HG02973 (cell line): ENCODE measurements at regions not wholly inside any gene's neighbourhood (a gene's known extent, or its start where the extent isn't known, plus 50 kb on each side); places are given as distances from the start of the nearest gene placed in this dataset.
A peak's percentile ranks its signal among the peaks of the same experiment; 100 is the strongest.
"Not testable (repeated sequence)": the region's sequence is repeated elsewhere in the genome, so short reads cannot be mapped to it uniquely, and the experiment has no call there.

Source experiments
- ATAC-seq: cut with Tn5 transposase; IDR thresholded peaks from one replicate; pipeline ENCODE4 v1.9.1; 2021; ENCODE audit warnings: moderate library complexity; ENCODE audit not compliant: unreplicated experiment

DNA sequence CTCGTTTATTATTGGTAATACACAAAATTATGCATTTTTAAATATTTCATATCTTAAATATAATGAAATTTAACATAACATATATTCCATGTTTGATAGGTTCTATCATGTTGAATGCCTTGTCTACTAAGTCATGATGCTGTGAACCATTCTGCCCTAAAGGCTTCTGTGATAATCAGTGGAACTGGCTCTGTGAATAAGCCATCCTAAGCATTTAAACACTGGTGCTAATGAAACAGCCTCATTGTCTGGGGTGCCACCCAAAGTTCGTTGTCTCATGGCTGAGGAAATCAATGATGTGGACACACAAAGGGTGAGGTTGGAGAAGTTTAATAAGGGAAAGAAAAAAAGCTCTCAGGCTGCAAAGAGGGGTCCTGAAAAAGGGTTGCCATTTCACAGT, 264.7 kb upstream of the ZRANB2 start:
- no peak for ATAC-seq

DNA sequence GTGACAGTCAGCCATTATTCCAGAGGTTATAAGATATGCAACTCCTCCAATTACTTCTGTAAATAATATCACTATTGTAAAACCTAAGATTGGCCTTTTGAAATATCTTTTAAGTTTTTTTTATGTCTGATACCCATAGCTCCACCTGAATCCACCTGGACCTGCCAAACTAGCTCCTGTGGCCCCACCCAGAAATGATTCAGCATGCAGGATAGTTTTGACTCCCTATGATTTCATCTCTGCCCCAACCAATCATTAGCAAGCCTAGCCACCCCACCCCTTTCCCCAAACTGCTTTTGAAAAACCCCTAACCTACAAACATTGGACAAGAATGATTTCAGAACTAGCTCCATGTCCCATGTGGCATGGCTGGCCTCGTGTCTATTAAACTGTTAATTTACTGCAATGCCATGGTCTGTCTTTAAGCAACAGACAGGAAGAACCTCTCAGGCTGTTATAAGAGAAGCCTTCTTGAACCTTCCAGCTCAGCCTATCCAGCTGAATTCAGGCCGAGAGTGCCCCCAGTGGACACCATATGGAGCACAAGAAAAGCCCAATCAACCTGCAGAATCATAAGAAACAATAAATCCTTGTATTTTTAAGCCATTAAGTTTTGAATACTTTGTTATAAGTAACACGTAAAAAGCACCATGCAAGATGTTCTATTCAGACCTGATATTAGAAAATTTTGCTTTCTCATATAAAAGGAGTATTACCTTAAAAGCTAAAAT, 263.0 kb upstream of the ZRANB2 start:
- no peak for ATAC-seq

DNA sequence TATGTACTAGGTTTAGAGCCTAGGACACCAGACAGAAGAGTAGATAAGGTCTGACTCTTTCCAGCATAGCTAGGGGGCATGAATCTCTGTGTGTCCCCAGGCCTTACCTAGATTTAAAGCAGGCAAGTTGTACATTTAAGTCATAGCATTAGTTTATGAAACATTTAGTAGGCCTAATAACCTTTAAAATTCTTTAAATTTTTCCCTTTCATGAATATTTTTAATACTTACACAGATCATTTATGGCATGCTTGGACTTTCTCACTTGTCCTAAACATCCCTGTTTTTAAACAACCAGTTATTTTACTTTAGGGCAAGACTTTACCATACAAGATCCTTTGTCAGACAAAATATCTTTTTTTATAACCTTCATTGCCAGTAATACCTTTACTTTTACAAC, 258.4 kb upstream of the ZRANB2 start:
- no peak for ATAC-seq

DNA sequence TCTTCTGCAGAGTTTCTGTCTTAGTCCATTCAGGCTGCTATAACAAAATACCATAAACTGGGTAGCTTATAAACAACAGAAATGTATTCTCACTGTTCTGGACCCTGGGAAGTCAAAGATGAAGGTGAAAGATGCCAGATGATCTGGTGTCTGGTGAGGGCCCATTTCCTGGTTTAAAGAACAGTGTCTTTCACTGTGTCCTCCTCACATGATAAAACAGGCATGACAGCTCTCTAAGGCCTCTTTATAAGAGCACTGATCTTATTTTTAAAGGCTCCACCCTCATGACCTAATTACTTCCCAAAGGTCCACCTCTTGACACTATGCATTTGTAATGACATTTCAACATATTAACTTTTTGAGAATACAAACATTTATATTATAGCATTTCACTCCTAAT, 250.2 kb upstream of the ZRANB2 start:
- ATAC-seq, result no peak

DNA sequence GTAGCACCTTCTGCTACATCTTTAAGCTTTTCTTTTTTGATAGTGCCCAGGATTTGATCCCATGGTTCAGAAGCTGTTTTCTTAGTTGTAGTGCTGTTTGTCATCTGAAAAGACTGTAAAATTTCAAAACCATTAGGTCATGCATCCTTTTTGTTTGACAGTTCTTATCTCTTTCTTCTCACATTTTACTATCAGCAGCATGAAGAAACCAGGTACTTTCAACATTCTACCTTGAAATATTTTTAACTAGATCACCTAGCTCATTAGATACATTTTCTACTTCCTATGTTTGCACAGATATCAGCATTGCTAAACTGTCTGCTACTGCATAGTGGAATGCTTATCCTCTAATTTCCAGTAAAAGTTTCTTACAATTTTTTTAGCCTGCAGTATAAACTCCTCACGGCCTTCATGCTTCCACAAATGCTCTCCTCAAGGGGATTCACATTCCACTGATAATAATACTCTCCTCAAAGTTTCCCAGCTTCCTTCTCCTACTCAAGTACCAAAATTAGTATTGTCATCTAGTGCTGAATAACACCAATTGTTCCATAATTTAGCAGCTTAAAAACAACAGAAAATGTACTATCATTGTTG, 243.9 kb upstream of the ZRANB2 start:
- ATAC-seq, result no peak

DNA sequence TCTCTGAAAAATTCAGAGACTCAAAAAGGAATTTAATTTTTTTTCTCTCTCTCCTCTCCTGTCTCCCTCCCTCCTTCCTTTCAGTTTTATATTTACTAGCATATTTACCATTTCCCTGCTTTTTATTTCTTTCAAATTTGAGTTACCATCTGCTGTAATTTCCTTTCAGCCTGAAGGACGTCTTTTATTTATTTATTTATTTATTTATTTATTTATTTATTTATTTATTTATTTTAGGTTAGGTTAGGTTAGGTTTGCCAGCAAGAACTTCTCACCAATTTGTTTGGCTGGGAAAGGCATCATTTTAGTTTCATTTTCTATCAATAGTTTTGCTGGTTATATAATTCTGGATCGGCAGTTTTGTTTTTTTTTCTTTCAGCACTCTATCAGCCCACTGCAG, 231.7 kb upstream of the ZRANB2 start:
- no peak for ATAC-seq

DNA sequence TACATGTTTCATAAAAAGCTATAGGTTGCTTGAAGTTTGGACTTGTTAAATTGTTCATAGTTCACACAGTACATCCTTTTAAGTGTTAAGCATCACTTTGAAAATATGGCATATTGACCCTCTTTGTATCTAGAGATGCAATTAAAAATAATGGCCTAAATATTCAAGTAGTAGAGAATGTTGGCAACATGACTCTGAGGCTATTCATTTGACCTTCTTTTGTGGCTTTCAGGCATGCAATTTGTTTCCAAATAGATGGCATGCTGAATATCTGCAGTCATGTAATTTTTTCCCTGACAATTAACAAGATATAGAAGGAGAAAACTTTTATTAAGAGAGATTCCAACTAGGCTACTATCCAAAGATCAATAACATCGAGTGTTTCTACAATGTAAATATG, 230.5 kb upstream of the ZRANB2 start:
- ATAC-seq, result no peak

DNA sequence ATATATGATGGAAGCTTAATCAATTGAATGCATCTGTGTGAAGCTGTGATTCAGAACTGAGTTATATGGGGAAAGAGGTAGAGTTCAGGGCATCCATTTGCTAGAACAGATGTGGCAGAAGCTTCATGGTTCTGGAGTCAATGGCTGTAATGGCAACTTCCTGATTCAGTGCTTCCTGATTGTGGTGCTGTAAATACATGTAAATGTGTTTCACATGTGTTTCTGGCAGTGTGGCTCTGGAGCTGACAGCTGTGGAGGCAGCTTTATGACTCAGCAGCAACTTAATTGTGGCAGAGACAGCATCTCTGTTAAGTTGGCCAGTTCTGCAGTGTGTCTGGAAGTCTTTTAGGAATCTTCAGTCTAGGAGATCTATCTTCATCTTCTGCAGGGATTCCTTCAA, 226.6 kb upstream of the ZRANB2 start:
- ATAC-seq, result peak; percentile 79

DNA sequence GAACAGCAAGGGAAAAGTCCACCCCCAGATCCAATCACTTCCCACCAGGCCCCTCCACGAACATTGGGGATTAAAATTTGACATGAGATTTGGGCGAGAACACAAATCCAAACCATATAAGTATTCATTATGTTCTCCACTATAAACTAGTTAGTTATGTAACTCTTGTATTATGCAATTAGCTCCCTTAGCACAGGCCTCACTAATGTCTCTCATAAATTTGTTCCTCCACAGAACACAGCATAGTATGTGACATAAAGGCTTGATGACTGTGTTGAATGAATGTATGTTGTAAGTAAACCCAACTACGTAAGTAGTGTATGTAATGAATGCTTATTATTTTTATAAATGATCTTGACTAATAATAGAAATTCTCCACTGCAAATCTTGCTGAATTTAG, 223.3 kb upstream of the ZRANB2 start:
- no peak for ATAC-seq

DNA sequence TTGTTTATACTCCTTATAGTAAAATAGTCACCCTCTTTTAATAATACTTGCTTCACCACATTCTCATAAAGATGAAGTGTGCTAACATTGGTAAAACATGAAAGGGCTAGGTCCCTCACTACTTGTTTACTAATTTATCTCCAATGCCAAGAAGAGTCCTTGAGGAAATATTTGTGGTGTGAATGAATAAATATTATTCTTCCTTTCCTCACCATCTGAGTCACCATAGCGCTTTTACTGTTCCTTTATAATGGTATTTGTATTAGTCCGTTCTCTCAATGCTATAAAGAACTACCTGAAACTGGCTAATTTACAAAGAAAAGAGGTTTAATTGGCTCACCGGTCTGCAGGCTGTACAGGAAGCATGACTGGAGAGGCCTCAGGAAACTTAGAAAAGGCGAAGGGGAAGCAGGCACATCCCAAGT, 222.8 kb upstream of the ZRANB2 start:
- no peak for ATAC-seq

DNA sequence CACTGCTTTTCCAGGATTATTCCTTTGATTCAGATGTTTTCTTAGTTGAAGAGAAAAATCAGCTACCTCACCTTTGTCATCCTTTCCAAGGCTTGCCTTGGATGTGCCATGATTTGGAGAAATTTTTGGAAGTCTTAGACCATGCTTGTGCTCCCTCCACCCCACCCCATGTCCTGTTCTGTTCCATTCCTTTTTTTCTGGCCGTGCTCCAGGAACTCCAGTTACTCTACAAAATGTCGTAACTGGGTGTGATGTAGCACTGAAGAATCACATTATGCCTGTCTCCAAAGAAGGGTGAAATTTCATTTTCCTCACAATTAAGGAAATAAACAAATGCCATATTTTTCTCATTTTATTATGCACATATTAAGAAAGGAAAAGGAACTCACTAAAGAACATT, 217.8 kb upstream of the ZRANB2 start:
- no peak for ATAC-seq

DNA sequence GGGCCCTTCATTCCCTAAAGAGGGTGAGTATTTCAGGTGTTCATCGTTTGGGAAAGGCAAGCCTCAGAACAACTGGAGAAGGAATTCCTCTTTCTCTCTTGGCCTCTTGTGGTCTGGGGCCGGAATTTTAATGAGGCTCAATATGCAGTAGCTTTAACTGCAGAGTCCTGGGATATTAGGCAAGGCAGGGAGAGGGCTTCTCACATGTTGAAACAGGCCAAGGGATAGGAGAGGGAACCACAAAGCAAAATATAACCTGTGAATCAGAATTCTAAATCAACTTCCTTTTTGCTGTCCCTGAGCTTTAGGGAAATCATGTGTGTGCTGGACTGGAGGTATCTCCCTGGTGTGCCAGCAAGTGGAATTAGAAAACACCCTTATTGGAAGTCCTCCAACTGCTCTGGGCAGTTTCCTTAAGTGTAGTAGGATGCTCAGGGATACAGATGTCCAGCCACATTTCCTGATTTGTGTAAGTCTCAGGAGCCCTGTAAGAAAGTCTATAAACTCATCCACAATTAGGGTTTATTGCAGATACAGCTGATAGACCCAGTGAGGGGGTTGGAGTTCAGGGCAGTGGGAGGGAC, 215.8 kb upstream of the ZRANB2 start:
- ATAC-seq, result no peak

DNA sequence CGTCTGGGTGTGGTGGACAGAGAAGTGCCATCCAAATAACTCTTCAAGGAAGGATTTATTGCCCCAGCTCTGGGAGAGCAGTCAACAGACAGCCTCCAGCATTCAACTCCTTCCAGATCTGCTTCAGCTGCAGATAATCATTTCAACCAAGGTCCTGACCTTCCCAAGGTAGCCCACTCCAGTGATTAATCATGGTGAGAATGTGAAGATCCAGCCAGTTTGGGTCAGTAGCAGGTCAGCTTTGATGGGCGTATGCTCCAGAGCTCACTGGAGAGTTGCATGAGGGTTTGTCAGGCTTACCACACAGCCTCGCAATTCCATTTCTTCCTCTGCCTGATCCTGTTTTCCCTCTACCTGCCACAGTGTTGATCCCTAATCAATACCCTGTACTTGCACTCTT, 214.5 kb upstream of the ZRANB2 start:
- no peak for ATAC-seq

DNA sequence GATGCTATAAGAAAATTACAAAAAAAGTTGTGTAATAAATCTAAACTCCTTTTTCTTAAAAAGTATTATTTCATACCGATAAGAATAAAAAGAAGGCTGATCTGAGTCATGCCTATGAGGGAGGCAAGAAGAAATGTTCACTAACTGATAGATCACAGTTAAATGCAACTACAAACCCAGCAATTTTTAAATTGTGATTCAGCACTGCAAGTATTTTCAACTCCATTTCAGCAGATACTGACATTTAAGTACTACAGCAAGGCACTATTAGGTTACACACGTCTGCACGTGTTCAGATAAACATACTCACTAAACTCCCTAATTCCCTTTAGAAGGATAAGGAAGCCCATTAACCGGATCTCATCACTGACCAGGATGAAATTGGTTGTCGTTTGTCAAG, 213.3 kb upstream of the ZRANB2 start:
- ATAC-seq, result no peak

DNA sequence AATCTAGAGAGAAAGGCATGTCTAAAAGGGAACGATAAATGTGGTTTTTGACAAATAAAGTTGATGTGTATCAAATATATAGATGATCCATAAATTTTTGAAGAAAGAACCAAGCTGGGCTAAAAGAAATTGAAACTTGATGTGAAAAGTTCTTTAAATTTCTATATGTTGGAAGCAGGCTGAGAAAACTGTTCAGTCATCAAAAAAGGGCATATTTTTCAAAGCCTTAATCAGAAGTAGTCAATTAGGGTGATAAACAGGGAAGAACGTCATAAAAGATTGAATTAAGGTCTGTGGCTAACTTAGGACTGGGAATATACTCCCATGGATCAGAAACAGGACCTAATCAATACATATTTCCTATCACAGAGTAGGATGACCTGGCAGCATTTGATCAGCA, 211.4 kb upstream of the ZRANB2 start:
- no peak for ATAC-seq

DNA sequence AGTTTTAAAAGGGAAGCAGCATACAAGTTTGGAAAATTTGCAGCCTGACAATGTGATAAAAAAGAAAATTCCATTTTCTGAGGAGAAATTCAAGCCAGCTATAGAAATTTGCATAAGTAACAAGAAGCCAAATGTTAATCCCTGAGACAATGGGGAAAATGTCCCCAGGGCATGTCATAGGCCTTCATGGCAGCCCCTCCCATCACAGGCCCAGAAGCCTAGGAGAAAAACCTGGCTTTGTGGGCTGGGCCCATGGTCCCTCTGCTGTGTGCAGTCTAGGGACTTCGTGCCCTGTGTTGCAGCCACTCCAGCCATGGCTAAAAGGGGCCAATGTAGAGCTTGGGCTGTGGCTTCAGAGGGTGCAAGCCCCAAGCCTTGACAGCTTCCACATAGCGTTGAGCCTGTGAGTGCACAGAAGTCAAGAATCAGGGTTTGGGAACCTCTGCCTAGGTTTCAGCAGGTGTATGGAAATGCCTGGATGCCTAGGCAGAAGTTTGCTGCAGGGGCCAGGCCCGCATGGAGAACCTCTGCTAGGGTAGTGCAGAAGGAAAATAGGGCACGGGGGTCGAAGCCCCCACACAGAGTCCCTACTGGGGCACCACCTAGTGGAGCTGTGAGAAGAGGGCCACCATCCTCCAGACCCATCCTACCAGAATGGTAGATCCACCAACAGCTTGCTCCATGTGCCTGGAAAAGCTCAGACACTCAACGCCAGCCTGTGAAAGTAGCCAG, 209.8 kb upstream of the ZRANB2 start:
- ATAC-seq, result not testable (repeated sequence)

DNA sequence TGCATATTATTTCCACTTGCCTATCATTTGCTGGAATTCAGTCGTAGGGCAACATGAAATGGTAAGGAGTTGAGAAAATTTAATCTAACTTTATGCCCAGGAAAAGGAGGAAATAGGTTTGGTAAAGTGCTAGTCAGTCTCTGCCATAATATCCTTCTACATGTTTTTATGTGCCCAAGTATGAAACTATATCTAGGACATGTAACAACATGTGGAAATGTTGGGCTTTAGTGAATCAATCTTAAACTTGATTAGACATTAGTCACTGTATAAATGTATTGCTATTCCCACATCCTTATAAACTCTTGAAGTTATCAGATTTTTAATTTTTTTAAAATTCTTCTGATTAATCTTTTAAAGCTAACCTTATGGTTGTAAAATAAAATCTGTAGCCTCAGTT, 204.7 kb upstream of the ZRANB2 start:
- no peak for ATAC-seq

DNA sequence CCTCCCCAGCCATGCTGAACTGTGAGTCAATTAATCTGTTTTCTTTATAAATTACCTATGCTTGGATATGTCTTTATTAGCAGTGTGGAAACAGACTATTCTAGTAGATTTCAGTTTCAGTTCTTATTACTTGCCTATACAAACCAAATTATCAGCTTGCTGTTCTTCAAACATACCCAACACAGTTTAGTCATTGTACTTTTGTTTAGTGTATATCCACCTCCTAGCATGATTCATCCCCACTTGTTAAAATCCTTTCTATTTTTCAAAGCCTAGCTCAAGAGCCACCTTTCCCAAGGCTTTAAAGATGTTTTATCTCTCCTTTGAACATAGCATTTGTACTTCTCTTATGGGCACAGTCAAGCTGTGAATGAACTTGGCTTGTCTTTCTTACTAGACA, 195.6 kb upstream of the ZRANB2 start:
- no peak for ATAC-seq

DNA sequence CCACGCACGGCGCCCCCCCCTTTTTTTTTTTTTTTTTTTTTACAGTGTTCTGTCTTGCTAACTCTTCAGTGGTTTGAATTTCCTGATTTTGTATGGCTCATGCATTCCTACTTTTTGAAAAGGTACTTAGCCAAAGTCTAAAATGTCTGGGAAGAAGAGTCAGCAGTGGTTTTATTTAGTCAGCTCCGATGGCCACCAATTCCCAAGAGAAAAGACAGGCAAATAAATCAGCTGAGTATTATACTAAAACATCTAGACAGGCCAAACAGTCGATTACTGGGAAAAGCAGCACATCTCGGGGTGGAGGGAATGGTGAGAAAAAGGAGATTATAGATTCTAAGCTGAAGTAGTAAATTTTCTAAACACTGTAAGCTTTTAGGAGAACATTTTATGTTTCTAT, 192.5 kb upstream of the ZRANB2 start:
- no peak for ATAC-seq

DNA sequence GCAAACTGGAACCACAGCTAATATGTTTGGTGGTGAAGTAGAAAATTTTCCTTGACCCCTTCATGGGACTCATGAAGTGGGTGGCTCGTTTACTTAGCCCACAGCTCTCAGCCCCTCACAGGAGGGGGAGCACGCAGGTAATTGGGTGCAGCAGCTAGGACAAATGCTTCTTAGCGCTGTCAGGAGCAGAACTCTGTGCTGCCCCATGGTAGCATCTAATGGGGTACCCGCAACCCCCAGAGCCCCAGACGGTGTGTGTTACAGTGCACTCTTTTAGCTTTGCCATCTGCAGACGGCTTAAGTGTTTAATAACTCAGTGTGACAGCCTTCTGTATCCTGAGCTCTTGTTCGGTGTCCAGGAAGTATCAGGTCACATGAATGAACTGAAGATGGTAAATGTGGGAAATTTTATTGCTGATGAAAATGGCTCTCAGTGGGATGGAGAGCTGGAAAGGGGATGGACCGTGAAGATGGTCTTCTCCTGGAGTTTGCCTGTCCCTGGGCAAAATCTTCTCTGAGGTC, 189.6 kb upstream of the ZRANB2 start:
- ATAC-seq, result no peak

DNA sequence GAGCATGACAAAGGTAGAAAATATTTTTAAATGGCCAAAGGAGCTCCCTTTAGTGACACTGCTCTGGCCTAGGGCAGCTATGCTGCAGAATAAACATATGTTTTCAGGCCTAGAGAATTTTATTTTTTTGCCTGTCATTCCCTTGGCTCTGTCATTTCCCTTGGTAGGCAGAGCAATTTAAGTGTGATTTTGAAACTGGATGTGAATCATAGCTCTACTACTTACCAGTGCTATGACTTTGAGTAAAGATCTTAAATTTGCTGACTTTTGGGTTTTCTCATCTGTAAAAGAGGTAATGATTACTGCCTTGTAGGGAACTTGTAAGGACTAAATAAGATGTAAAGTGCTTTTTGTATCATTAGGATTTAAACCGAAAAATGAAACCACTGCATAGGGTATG, 189.0 kb upstream of the ZRANB2 start:
- ATAC-seq, result no peak

DNA sequence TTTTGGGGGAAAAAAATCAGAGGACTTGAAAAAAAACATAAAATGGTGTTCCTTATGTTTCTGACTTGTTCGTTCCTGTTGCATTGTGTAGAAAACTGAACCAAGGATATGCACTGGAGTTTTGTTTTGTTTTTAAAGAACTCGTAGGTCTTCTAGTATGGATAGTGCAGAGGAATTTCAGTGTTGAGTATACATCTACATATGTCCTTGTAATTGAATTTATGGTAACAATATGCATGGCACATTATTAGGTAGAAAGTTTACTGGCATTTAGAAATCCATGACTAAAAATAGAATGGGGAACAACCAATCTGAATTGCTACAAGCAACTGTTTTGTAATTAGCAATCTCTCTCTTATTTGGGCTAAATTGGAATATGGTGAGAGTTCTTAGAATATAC, 188.3 kb upstream of the ZRANB2 start:
- ATAC-seq, result no peak
